H1 (cell line): ENCODE measurements at regions not wholly inside any gene's neighbourhood (a gene's known extent, or its start where the extent isn't known, plus 50 kb on each side); places are given as distances from the start of the nearest gene placed in this dataset.
A peak's percentile ranks its signal among the peaks of the same experiment; 100 is the strongest.

Source experiments
- CTCF ChIA-PET: fragments of 300-600 bp; sonication (Branson Sonifier 250); formaldehyde crosslinking; loops from one replicate; lab custom pipeline; 2021; ENCODE audit not compliant: partially characterized antibody; lab: Charles Lee
- POLR2A ChIA-PET: fragments of 300-600 bp; sonication (Branson Sonifier 250); formaldehyde crosslinking; loops from one replicate; lab custom pipeline; 2021; ENCODE audit warnings: inconsistent platforms; ENCODE audit not compliant: partially characterized antibody; lab: Charles Lee
- DNase-seq, 2 experiments: peaks; one replicate each; pipeline versions ENCODE4 v3.0.0 to v3.0.0-alpha.2; 2010 to 2022; ENCODE audit warnings: low spot score in 2 of 2, low read depth in 1 of 2, mixed read lengths in 1 of 2
- FAIRE-seq: peaks from 2 replicates; lab custom pipeline; 2011; peaks lifted over from hg19 to GRCh38; lab: Jason Lieb, UNC
- H2AFZ ChIP-seq: 2 replicates; pipeline ENCODE4 v1.8.1; 2012; ENCODE audit warnings: low read length, inconsistent platforms
- H2AK5ac ChIP-seq: 2 replicates; pipeline ENCODE4 v1.6.1; 2013; ENCODE audit warnings: low read depth, low read length
- H2BK120ac ChIP-seq: replicated peaks from 2 replicates; pipeline ENCODE3; 2013; ENCODE audit warnings: low read depth, low read length, inconsistent platforms
- H2BK12ac ChIP-seq: 2 replicates; pipeline ENCODE4 v1.6.1; 2013; ENCODE audit warnings: low read depth, low read length
- H2BK15ac ChIP-seq: 2 replicates; pipeline ENCODE4 v1.6.1; 2013; ENCODE audit warnings: low read length
- H2BK20ac ChIP-seq: 2 replicates; pipeline ENCODE4 v1.6.1; 2013; ENCODE audit warnings: low read length
- H2BK5ac ChIP-seq: 2 replicates; pipeline ENCODE4 v1.6.1; 2013; ENCODE audit warnings: low read depth, low read length
- H3K14ac ChIP-seq: 2 replicates; pipeline ENCODE4 v1.6.1; 2013; ENCODE audit warnings: inconsistent platforms; ENCODE audit not compliant: insufficient read length
- H3K18ac ChIP-seq: 2 replicates; pipeline ENCODE4 v1.6.1; 2013; ENCODE audit warnings: low read length; ENCODE audit errors: extremely low read depth
- H3K23ac ChIP-seq: 2 replicates; pipeline ENCODE4 v1.6.1; 2013; ENCODE audit warnings: inconsistent platforms; ENCODE audit not compliant: insufficient read length
- H3K23me2 ChIP-seq: 2 replicates; pipeline ENCODE4 v1.6.1; 2013; ENCODE audit warnings: low read depth, low read length
- H3K27ac ChIP-seq: 2 replicates; pipeline ENCODE4 v1.6.1; 2011; ENCODE audit warnings: low read depth, low read length, inconsistent platforms
- H3K27me3 ChIP-seq, 4 experiments: replicated peaks in 1 of 4; 1 replicate in 1 of 4; 2 replicates in 3 of 4; pipeline versions ENCODE4 v1.6.1 to v1.8.1; 2011 to 2013; ENCODE audit warnings: low read length in 3 of 4, mild to moderate bottlenecking in 3 of 4, inconsistent platforms in 2 of 4, mixed read lengths in 2 of 4, moderate library complexity in 1 of 4; ENCODE audit not compliant: control insufficient read depth in 3 of 4, insufficient read depth in 3 of 4; ENCODE audit errors: extremely low read depth in 1 of 4
- H3K36me3 ChIP-seq, 4 experiments: 2 replicates each; pipeline versions ENCODE4 v1.6.1 to v1.8.1; 2011 to 2013; ENCODE audit warnings: mild to moderate bottlenecking in 4 of 4, low read length in 3 of 4, moderate library complexity in 2 of 4, control low read depth in 1 of 4, inconsistent platforms in 1 of 4; ENCODE audit not compliant: insufficient read depth in 4 of 4, control insufficient read depth in 2 of 4
- H3K4ac ChIP-seq: replicated peaks from 2 replicates; pipeline ENCODE3; 2013; ENCODE audit warnings: low read length, low read depth, mixed read lengths, inconsistent platforms; ENCODE audit not compliant: insufficient read length
- H3K4me1 ChIP-seq, 4 experiments: replicated peaks in 1 of 4; 1 replicate in 1 of 4; 2 replicates in 3 of 4; pipeline versions ENCODE4 v1.6.1 to v1.8.1; 2011 to 2013; ENCODE audit warnings: low read length in 3 of 4, inconsistent platforms in 2 of 4, mixed read lengths in 1 of 4; ENCODE audit not compliant: insufficient read depth in 4 of 4, control insufficient read depth in 3 of 4
- H3K4me2 ChIP-seq, 2 experiments: 2 replicates each; pipeline versions ENCODE4 v1.6.1 to v1.8.1; 2011 to 2013; ENCODE audit warnings: low read depth in 2 of 2, low read length in 2 of 2, control low read depth in 1 of 2, inconsistent platforms in 1 of 2, mild to moderate bottlenecking in 1 of 2; ENCODE audit not compliant: insufficient read depth in 1 of 2
- H3K4me3 ChIP-seq, 4 experiments: fragments of 200-600, 300-600 bp in 1 of 4; sonication (generic), shearing (Covaris generic), sonication (Bioruptor Twin) in 1 of 4; 2 replicates each; pipeline versions ENCODE4 v1.5.1 to v1.8.1; 2011 to 2016; ENCODE audit warnings: low read length in 4 of 4, low read depth in 3 of 4, control low read depth in 2 of 4, inconsistent platforms in 2 of 4, mild to moderate bottlenecking in 2 of 4, mixed read lengths in 1 of 4, moderate library complexity in 1 of 4; ENCODE audit not compliant: insufficient read depth in 2 of 4; ENCODE audit errors: extremely low read depth in 1 of 4
- H3K56ac ChIP-seq: replicated peaks from 2 replicates; pipeline ENCODE3; 2013; ENCODE audit warnings: low read depth, mild to moderate bottlenecking, mixed read lengths, low read length, inconsistent platforms; ENCODE audit not compliant: insufficient read length
- H3K79me1 ChIP-seq: 2 replicates; pipeline ENCODE4 v1.6.1; 2013; ENCODE audit warnings: low read depth, low read length, control low read depth
- H3K79me2 ChIP-seq, 2 experiments: 2 replicates each; pipeline versions ENCODE4 v1.6.1 to v1.8.1; 2012 to 2013; ENCODE audit warnings: low read length in 2 of 2, mild to moderate bottlenecking in 2 of 2, inconsistent platforms in 1 of 2; ENCODE audit not compliant: insufficient read depth in 2 of 2, control insufficient read depth in 1 of 2
- H3K9ac ChIP-seq, 4 experiments: replicated peaks in 1 of 4; 1 replicate in 1 of 4; 2 replicates in 3 of 4; pipeline versions ENCODE4 v1.6.1 to v1.8.1; 2011 to 2013; ENCODE audit warnings: low read depth in 3 of 4, low read length in 3 of 4, control low read depth in 2 of 4, mild to moderate bottlenecking in 2 of 4, moderate library complexity in 2 of 4, inconsistent platforms in 1 of 4; ENCODE audit errors: extremely low read depth in 1 of 4
- H3K9me3 ChIP-seq, 2 experiments: 2 replicates each; pipeline versions ENCODE4 v1.6.1 to v1.8.1; 2012 to 2013; ENCODE audit warnings: mild to moderate bottlenecking in 2 of 2, moderate library complexity in 2 of 2, control low read depth in 1 of 2, inconsistent platforms in 1 of 2, low read depth in 1 of 2, low read length in 1 of 2, mixed read lengths in 1 of 2; ENCODE audit not compliant: insufficient read depth in 2 of 2
- H4K20me1 ChIP-seq, 2 experiments: replicated peaks in 1 of 2; 2 replicates each; pipeline versions ENCODE3 to v1.8.1; 2011 to 2013; ENCODE audit warnings: inconsistent platforms in 2 of 2, low read length in 2 of 2, mild to moderate bottlenecking in 1 of 2; ENCODE audit not compliant: insufficient read depth in 2 of 2, control insufficient read depth in 1 of 2
- H4K5ac ChIP-seq: 2 replicates; pipeline ENCODE4 v1.6.1; 2013; ENCODE audit warnings: low read length, low read depth, mixed read lengths, inconsistent platforms; ENCODE audit not compliant: insufficient read length
- H4K8ac ChIP-seq: 2 replicates; pipeline ENCODE4 v1.8.0; 2013; ENCODE audit warnings: mild to moderate bottlenecking, moderate library complexity, low read length, inconsistent platforms; ENCODE audit not compliant: insufficient read depth; ENCODE audit errors: extremely low read depth
- H4K91ac ChIP-seq: replicated peaks from 2 replicates; pipeline ENCODE3; 2013; ENCODE audit warnings: low read length, mixed read lengths, inconsistent platforms; ENCODE audit not compliant: insufficient read length
- E2F6 ChIP-seq: IDR thresholded peaks from 2 replicates; pipeline ENCODE4 v1.6.1; 2012; ENCODE audit warnings: inconsistent platforms
- EGR1 ChIP-seq: IDR thresholded peaks from 2 replicates; pipeline ENCODE4 v1.6.1; 2011; ENCODE audit warnings: low read depth, low read length, borderline replicate concordance
- GABPA ChIP-seq: IDR thresholded peaks from 2 replicates; pipeline ENCODE4 v1.6.1; 2011; ENCODE audit warnings: mild to moderate bottlenecking, low read length, moderate library complexity, borderline replicate concordance; ENCODE audit not compliant: insufficient read depth
- JUND ChIP-seq: IDR thresholded peaks from 2 replicates; pipeline ENCODE4 v1.6.1; 2011; ENCODE audit warnings: mild to moderate bottlenecking, improper control_type of control experiment, low read length
- NRF1 ChIP-seq: IDR thresholded peaks from 2 replicates; pipeline ENCODE4 v1.6.1; 2011; ENCODE audit warnings: mild to moderate bottlenecking, low read depth, low read length, improper control_type of control experiment
- POLR2A ChIP-seq, 2 experiments: IDR thresholded peaks; 1 replicate in 1 of 2; 2 replicates in 1 of 2; pipeline ENCODE4 v1.6.1; 2011; ENCODE audit warnings: low read depth in 2 of 2, low read length in 2 of 2, mild to moderate bottlenecking in 2 of 2; ENCODE audit errors: control extremely low read depth in 1 of 2
- RBBP5 ChIP-seq: IDR thresholded peaks from 2 replicates; pipeline ENCODE4 v1.7.1; 2012; ENCODE audit warnings: low read depth, mild to moderate bottlenecking, inconsistent platforms, low read length, moderate library complexity, borderline replicate concordance
- RXRA ChIP-seq: IDR thresholded peaks from 2 replicates; pipeline ENCODE4 v1.6.1; 2011; ENCODE audit warnings: low read depth, mild to moderate bottlenecking, low read length, moderate library complexity; ENCODE audit not compliant: insufficient read depth
- TCF12 ChIP-seq: IDR thresholded peaks from 2 replicates; pipeline ENCODE4 v1.6.1; 2011; ENCODE audit warnings: low read depth, mild to moderate bottlenecking, low read length
- WGBS, 2 experiments: shearing (Covaris generic) in 1 of 2; methylation state at CpG; one replicate each; pipeline versions ENCODE4 v1.1.6 to v1.1.7; 2013 to 2015; ENCODE audit warnings: low lambda C conversion rate in 2 of 2, mixed read lengths in 2 of 2, inconsistent platforms in 1 of 2, low coverage in 1 of 2, missing lambda C conversion rate in 1 of 2; ENCODE audit not compliant: insufficient replicate concordance in 2 of 2, insufficient coverage in 1 of 2, insufficient read length in 1 of 2; ENCODE audit errors: extremely low coverage in 1 of 2, missing lambda C conversion rate in 1 of 2; 5-methylcytosine and 5-hydroxymethylcytosine counted together
- TF ChIP-seq, protein P1 (sequence below): IDR thresholded peaks from 2 replicates; pipeline ENCODE4 v1.6.1; 2012; ENCODE audit warnings: low read length, inconsistent platforms

- H3K4me2 ChIP-seq, result no peak overlapping the region
- WGBS, 2 experiments, result 90% methylated on average over 4 of the region's 4 CpGs; no CpG with 5 or more reads in 1 of the 2 experiments
- POLR2A ChIA-PET, result no interaction called here
- H2BK5ac ChIP-seq, result no peak overlapping the region
- H2BK15ac ChIP-seq, result no peak overlapping the region
- H3K23ac ChIP-seq, result no peak overlapping the region
- H2AFZ ChIP-seq, result peak overlapping the region; percentile 74; the same call in 1 of the 2 replicates
- H4K20me1 ChIP-seq, result no peaks in the 10 kb centered on the region
- H4K5ac ChIP-seq, result no peak overlapping the region
- no peak overlapping the region for H2BK20ac ChIP-seq
- no peak overlapping the region for H3K4ac ChIP-seq
- H3K4me1 ChIP-seq, result no peaks in the 10 kb centered on the region
- H3K4me3 ChIP-seq, result no peak overlapping the region
- H3K23me2 ChIP-seq, result no peaks in the 10 kb centered on the region
- no peaks in the 10 kb centered on the region for H3K36me3 ChIP-seq
- H2BK120ac ChIP-seq, result no peak overlapping the region
- H3K9ac ChIP-seq, result no peak overlapping the region
- no peak for DNase-seq
- H3K27ac ChIP-seq, result no peak overlapping the region
- H3K18ac ChIP-seq, result no peak overlapping the region
- no peak for FAIRE-seq
- no peak overlapping the region; the same call in 1 of the 2 replicates for H4K8ac ChIP-seq
- no peak overlapping the region for H3K14ac ChIP-seq
- H3K9me3 ChIP-seq, result peaks cover 0 to 4% of the 10 kb centered on the region in 2 experiments; a peak in 1 of 4 replicates
- H3K79me1 ChIP-seq, result no peaks in the 10 kb centered on the region
- H3K56ac ChIP-seq, result no peak overlapping the region
- no peak overlapping the region for H2BK12ac ChIP-seq
- no peak overlapping the region for H4K91ac ChIP-seq
- no peak overlapping the region for H2AK5ac ChIP-seq
- CTCF ChIA-PET, result no interaction called here
- H3K79me2 ChIP-seq, result no peaks in the 10 kb centered on the region
- H3K27me3 ChIP-seq, result no peaks in the 10 kb centered on the region
- TF ChIP-seq RXRA (no peak), EGR1 (no peak), RBBP5 (no peak), E2F6 (no peak), TCF12 (no peak), GABPA (no peak), NRF1 (no peak), JUND (no peak), POLR2A (IDR thresholded peaks at IDR 0.05; ENCODE audit: control extremely low read depth in 1 of 2, low read depth in 2 of 2, low read length in 2 of 2) (no peak)
- TF ChIP-seq, protein P1, sequence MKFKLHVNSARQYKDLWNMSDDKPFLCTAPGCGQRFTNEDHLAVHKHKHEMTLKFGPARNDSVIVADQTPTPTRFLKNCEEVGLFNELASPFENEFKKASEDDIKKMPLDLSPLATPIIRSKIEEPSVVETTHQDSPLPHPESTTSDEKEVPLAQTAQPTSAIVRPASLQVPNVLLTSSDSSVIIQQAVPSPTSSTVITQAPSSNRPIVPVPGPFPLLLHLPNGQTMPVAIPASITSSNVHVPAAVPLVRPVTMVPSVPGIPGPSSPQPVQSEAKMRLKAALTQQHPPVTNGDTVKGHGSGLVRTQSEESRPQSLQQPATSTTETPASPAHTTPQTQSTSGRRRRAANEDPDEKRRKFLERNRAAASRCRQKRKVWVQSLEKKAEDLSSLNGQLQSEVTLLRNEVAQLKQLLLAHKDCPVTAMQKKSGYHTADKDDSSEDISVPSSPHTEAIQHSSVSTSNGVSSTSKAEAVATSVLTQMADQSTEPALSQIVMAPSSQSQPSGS, result no peak
Measured at GRCh38 chr13:39888865-39889810, 233.7 kb downstream of the COG6 start.
